CMK (cell line): ENCODE measurements at regions not wholly inside any gene's neighbourhood (a gene's known extent, or its start where the extent isn't known, plus 50 kb on each side); places are given as distances from the start of the nearest gene placed in this dataset.
A peak's percentile ranks its signal among the peaks of the same experiment; 100 is the strongest.
"Not testable (repeated sequence)": the region's sequence is repeated elsewhere in the genome, so short reads cannot be mapped to it uniquely, and the experiment has no call there.

Experiments used
- DNase-seq: peaks from one replicate; pipeline ENCODE4 v3.0.0-alpha.2; 2010; ENCODE audit warnings: low read depth

DNA sequence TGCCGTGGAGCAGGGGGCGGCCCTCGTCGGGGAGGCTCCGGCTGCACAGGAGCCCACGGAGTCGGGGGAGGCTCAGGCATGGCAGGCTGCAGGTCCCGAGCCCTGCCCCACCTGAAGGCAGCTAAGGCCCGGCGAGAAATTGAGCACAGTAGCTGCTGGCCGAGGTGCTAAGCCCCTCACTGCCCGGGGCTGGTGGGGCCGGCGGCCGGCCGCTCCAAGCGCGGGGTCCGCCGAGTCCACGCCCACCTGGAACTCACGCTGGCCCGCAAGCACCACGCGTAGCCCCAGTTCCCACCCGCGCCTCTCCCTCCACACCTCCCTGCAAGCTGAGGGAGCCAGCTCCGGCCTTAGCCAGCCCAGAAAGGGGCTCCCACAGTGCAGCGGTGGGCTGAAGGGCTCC is 589.4 kb downstream of the PPP4R3C start:
- no peak for DNase-seq

DNA sequence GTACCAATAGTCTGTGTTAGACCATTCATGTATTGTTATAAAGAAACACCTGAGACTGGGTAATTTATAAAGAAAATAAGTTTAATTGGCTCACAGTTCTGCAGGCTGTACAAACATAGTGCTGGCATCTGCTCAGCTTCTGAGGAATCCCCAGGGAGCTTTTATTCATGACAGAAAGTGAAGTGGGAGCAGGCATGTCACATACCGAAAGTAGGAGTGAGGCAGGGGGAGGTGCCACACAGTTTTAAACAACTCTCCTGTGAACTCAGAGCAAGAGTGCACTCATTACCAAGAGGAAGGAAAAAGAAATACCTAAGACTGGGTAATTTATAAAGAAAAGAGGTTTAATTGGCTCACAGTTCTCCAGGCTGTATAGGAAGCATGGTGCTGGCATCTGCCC is 591.2 kb downstream of the PPP4R3C start:
- DNase-seq, result no peak

DNA sequence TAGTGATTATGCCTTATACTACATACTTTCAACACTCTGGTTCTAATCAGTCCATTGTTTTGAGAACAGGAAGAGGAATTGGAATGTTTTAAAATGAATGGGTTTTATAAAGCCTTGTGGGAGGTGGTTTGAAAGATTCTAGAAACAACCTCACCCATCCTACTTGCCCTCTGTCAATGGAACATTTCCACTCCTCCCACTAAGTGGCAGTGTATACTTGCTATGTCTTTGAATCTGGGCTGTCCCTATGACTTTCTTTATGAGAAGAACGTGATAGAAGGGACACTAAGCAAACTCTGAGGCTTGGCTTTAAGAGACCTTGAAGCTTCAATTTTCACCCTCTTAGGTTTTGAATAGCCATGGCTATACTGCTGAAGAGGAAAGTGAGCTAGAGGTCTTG is 611.2 kb downstream of the PPP4R3C start:
- DNase-seq, result no peak

DNA sequence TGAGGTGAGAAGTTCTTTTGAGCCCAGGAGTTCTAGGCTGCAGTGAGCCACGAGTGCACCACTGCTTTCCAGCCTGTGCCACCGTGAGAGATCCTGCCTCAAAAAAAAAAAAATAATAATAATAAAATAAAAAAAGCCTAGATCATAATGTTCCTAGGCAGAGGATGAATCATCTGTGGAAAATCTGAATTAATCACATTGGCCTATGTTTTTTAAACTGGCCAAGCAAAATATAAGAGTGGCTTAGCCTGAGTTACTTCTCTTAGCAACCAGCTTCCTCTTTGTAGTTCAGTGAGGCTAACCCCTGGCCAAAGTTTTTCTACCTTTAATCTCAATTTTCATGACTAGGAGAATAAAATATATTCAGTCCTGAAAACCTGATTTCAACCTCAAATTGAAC is 614.6 kb downstream of the PPP4R3C start:
- DNase-seq, result no peak

DNA sequence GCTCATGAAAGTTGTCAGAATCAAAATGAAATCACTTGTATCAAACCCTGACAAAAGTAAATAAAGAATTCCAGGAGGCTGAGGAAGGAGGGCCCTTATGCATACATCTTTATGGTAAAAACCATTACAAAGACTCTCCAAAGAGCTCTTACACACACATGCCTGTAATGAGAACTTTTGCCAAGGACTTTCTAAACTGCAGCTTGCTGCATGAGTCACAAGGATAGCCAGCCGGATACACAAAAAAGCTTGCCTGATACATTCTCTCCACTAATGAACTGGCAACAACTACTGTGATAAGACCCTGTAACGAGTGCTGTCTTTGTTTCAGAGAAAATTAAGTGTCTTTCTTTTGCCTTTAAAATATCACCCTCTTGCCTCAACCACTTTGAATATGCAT is 618.1 kb downstream of the PPP4R3C start:
- no peak for DNase-seq

DNA sequence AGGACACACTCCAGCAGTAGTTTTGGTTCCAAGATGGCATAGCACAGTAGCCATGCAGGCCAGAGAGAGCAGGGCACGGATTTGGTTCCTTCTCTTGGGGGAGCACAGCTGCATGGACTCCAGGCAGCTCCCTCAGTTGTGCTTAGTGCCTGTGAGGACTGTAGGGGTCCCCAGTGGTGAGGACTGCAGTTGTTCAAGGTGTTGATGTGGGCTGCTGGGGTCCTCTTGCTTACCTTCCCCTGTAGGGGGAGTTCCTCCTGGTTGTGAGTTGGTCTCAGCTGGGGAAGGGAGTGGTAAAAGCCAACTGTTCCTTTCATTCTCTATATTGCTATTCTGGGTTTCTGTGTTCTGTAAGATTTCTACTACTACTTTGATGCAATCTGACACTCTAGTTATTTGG is 606.5 kb downstream of the MAGEB5 start:
- no peak for DNase-seq

DNA sequence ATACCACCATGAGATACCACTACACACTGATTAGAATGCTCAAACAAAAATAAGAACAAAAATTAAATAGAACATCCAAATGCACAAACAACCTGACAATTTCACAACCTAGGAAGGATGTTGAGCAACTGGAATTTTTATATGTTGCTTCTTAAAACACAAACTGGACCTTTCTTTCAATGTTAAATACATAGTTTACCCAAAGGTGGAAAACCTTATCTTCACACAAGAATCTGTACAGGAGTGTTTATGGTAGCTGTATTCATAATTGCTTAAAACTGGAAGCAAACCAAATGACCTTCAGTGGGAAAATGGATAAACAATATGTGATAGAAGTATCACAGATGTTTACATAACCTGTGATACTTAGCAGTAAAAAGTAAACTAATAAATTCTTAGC is 573.8 kb downstream of the MAGEB5 start:
- no peak for DNase-seq

DNA sequence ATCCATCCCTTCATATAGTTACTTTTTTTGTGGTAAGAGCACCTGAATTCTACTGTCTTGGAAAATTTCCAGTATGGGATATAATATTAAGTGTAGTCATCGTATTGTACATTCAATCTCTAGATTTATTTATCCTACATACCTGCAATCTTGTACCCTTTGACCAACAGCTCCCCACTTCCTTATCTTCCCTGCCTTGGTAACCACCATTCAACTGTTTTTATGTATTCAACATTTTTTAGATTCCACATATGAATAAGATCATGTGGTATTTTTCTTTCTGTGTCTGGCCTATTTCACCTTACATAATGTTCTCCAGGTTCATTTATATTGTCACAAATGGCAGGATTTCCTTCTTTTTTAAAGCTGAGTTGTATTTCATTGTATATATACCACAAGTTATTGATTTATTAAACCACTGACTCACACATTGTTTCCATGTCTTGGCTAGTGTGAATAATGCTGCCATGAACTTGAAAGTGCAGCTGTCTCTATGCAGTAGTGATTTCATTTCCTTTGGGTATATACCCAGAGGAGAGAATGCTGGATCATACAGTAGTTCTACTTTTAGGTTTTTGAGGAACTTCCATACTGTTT is 572.5 kb downstream of the MAGEB5 start:
- no peak for DNase-seq

DNA sequence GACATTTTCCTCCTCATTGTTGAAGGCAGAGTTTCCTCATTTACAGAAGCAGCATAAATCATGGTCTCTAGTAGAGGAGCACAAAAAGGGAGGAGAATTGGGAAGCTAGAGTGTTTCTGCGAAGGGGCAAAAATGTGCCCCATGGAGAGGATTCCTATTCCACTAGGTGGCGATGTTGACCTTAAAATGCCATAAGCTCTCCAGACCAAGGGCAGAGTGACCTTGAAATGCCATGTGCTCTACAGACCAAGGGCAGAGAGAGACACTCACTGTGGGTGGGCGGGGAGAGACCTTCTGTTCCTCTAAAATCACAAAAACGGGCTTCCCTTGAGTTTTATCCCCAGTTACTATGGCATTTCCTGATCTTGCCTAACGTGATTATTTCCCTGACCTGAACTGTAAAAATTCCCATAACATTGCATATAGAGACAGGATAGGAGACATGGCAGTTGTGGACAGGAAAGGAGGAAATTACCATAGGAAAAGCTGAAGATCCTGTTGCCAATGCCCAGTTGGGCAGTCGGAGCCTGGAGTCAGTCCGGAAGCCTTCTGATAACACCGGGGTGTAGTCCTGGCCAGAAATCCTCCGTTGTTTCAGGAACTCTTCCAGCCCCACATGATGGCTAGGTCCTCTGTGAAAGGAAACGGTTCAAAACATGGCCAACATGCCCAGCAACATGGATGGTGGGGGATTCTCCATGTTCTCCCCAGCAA is 567.7 kb downstream of the MAGEB5 start:
- DNase-seq, result no peak

DNA sequence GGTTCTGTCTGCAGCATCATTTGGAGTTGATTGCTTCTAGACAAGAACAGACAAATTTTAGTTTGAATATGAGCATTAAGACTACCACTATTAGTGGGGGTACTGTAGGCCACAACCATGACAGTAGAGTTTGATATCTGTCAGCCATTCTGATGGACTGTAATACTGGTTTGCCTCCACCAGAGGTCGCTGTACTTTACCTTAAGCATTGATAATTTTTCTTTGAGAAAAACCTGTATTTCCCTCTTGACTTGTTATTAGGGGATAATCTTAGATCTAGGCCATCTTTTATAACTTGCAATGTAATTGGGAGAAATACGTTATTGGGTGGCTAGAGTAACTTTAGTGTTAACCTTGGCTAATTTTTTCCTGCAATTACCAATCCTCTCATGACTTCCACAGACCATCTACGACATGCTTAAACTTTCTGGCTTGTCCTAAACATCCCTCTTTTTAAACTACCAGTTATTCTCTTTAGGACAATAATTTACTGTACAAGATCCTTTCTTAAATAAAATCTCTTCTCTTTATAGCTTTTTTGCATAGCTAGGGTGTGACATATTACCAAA is 562.4 kb downstream of the MAGEB5 start:
- DNase-seq, result no peak

DNA sequence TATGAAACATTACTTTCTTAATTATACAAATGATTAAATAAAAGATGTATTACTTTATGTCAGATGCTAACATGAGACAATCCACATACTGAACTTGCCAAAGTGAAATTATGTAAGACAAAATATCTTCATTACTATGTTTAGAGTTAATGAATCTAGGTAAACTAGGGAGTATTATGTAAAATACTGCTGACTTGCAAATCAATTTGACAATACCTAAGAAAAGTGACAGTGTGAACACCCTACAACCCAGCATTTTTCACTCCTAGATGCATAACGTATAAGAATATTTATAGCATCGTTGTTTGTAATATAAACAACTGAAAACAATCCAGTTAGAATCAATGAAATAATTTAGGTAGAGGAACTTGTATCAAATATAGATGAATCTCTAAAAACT is 546.3 kb downstream of the MAGEB5 start:
- DNase-seq, result no peak

DNA sequence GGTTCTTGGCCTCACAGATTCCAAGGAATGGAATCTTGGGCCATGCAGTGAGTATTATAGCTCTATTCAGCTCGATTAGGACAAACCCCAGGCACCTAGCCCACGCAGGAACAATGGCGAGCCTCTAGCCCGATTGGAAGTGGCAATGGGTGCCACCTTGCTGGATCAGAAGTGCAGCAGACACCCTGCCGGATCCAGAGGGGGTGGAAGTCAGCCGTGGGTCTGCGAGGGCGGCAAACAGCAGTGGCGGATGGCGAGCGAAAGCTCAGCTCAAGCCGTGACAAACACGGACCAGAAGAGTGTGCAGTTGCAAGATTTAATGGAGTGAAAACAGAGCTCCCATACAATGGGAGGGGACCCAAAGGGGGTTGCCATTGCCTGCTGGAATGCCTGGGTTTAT is 539.8 kb downstream of the MAGEB5 start:
- not testable (repeated sequence) for DNase-seq

DNA sequence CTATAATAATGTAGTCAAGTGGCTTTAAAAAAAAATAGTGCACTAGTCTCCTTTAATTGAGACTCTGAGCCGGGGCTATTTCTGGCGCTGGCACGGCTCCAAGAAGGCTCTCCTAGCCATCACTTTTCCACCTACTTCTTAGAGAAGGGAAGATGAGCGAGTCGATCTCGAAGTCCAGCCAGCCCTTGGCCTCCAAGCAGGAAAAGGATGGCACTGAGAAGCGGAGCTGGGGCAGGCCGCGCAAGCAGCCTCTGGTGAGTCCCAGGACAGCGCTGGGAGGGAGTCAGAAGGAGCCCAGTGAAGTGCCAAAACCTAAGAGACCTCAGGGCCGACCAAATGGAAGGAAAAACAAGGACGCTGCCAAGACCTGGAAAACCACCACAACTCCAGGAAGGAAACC is 531.9 kb downstream of the MAGEB5 start:
- DNase-seq, result no peak

DNA sequence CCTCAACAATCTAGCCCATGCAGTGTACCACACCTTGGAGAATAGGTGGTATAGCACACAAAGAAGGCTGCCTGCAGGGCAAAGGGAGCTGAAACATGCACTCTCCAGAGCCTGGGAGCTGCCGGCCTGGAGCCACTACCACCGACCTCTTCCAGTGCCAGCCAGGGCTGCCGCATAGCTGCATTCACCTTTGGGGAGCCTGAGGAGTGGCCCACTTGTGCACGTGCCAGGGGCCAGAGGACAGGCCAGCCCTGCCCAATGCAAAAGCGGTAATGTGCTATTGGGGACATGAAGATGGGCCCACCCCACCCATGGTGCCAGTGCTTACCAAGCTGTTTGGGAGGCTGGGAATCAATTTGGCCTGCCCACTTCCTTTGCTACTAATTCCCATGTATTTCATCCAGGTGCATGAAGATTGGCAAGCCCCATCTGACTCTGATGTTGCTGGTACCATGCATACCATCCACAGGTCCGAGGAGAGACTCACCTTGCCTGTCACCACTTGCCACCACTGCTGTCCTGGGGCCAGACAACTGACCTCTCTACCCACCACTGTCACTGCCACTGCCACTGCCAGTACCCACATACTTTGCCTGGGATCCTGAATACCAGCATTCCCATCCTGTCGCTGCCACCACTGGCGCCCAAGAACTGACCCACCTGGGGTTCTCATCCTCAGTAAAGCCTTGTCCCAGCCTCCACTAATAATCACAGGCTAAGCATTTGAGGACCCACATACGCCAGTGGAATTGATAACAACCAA is 506.9 kb downstream of the MAGEB5 start:
- DNase-seq, result no peak

DNA sequence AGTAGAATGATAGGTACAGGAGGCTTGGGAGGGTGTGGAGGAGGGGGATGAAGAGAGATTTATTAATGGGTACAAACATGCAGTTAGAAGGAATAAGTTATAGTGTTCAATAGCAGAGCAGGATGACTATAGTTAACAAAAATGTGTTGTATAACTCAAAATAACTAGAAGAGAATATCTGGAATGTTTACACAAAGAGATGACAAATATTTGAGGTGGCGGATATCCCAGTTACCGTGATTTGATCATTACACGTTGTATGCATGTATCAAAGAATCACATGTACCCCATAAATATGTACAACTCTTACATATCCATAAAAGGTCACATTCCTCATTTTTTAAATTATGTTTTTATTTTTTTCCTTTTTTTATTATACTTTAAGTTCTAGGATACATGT is 456.6 kb downstream of the MAGEB5 start:
- DNase-seq, result no peak

DNA sequence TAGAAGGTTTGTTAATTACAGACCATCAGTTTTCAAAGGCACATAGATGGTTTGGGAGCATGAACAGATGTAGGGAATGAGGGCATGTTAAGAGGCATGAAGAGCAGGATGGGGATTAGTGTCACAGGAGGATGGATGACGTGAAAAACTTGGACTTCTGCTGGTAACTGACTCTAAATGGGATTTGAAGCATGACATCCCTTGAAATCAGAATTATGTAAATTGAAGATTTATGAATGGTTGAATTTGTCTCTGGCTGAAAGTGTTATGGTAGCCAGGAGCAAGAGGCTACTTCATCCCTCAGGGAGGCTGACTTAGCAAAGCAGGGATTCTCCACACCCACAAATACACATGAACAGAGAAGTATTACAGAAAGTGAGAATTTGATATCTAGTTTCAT is 454.6 kb downstream of the MAGEB5 start:
- no peak for DNase-seq

DNA sequence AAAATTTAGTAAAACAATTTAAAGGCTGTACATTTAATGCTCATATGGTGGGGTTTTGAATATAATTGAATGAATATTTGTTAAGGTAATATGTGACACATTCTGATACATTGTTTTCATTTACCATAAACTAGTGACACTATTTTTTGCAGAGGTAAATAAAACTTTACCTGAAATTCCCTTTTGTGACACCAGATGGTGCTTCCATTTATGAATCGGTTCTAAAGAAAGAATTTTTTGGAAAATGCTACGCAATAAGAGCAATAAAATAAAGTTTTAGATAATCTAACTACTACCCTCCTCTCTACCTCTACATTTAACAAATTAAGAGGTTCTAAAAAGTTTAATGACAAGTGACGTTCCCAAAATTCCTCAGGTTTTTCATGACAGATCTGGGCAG is 448.9 kb downstream of the MAGEB5 start:
- DNase-seq, result no peak

DNA sequence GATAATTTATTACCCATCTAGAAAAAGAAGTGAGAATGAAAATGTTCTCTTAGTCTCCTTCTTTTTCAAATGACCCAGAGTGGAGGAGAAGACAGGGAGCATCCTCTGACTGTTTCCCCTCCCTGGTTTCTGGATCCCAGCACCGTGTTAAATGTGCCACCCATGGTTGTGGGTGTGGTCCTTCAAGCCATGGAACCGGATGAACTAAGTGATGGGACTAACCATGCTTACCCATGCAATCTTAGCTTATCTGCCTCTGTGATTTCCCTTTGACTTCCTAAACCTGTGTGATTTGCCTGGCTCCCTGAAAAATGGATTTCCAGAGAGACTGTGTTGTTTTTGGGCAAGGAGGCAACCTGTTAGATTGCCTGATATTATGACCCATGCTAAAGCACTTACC is 437.1 kb downstream of the MAGEB5 start:
- no peak for DNase-seq

DNA sequence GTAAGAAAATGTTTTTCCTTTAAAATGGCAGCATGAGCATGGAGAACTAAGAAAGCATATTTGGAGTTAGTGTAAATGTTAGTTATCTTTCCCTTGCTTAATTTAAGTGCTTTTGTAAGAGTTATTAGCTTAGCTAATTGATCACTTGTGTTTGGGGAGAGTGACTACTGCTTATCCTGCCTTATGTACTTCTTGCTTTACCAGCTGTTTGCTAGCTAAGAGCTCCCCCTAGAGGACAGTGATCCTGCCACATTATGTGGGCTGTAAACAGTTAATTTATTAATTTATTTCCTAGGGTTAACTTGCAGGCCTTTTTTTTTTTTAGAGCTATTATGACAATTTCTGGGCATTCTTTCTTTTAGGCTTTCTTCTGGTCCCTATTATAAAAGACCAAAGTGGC is 435.8 kb downstream of the MAGEB5 start:
- no peak for DNase-seq

DNA sequence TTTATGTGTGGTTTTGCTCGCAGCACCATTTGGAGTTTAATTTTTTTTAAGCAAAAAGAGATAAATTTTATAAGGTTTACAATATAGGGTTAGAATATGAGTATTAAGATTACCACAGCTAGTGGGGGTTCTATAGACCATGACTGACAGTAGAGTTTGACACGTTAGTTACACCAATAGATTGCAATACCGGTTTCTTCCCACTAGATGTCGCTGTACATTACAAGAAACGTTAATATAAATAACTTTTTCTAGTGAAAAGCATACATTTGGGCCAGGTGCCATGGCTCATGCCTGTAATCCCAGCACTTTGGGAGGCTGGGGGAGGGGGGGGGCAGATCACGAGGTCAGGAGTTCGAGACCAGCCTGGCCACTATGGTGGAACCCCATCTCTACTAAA is 433.6 kb downstream of the MAGEB5 start:
- DNase-seq, result peak; percentile 5

DNA sequence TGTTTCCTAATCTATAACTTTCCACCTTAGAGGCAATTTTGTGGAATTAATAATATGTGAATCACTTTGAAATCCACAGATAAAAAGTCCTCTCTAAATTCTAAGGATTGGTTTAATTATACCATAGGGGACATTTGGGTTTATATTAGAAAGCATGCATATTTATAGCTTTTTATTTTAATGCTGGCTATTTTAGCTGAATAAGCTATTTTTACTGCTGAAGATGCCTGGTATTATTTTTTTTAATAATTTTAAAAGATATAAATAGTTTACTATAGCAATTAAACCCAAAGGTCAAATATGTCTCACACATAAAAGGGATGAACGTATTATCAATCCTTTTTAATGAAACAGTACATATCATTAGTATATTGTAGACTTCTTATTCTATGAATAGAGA is 415.4 kb downstream of the MAGEB5 start:
- no peak for DNase-seq

DNA sequence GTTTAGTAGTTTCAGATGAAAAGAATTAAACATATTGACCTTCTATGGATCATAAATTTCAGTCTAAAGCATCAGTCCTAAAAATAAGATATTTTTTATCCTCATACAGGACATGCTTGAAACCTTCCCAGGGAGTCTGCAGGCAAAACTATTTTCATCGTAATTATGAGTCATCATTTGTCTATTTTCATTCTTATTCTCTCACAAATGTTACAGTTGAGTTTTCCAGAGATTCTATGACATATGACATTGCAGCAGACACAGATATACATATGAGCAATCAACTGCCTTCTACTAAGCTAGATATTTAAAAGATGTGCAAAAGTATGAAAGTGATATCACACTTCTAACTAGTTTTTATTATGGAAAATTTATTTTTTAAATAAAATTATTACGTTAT is 398.0 kb downstream of the MAGEB5 start:
- DNase-seq, result no peak

DNA sequence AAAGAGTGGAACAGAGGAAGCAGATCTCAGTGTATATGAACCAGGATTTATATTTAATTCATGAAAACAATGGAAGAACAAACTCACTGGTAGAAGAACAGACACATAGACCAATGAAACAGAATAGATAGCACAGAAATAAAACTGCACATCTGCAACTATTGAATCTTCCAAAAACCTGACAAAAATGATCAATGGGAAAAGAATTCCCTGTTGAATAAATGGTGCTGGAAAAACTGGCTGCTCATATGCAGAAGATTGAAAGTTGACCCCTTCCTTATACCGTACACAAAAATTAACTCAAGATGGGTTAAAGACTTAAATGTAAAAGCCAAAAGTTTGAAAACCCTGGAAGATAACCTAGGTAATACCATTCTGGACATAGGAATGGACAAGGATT is 391.0 kb downstream of the MAGEB5 start:
- DNase-seq, result no peak
